ENCODE measurements at regions not wholly inside any gene's neighbourhood (a gene's known extent, or its start where the extent isn't known, plus 50 kb on each side); places are given as distances from the start of the nearest gene placed in this dataset.

DNA sequence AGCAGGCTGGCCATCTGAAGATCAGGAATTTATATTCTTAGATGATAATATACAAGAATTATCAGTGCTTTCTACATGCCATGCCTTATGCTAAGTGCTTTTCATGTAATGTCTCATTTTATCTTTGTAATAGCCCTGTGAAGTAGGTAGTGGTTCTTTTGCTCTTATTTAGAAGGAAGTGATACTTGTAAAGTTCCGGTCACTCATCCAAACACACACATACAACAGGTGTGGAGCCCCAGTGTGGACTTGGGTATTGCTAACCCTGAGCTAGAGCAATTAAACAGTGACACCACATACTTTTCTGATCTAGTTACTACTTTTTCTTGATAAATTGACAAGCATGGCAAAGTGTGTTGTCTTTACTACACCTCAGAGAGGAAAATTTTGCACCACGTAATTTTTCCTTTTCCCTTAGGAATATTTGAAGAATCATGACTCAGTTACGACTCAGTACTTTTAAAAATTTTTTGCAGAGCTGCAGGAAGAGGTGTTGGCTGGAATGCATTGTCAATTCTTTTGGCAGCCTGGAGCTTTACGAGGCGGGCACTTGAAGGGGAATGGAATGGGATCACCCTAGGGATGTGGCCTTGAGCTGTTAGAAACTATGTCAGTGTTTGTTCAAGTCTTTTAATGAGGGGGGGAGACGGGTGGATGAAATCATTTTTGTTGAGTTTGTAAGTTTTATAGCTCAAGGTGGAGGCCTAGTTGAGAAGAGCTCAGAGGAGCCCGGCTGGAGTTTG, 212.5 kb upstream of the CELF2 start:
- DNase-seq (no peak), ATAC-seq (peak; percentile 76)
- H3K27ac ChIP-seq = peak overlapping the region; percentile 44
- no peak overlapping the region for H3K4me3 ChIP-seq
- peaks cover 14% of the 10 kb centered on the region for H3K4me1 ChIP-seq
- H3K36me3 ChIP-seq = no peaks in the 10 kb centered on the region
- TF ChIP-seq, protein P1, sequence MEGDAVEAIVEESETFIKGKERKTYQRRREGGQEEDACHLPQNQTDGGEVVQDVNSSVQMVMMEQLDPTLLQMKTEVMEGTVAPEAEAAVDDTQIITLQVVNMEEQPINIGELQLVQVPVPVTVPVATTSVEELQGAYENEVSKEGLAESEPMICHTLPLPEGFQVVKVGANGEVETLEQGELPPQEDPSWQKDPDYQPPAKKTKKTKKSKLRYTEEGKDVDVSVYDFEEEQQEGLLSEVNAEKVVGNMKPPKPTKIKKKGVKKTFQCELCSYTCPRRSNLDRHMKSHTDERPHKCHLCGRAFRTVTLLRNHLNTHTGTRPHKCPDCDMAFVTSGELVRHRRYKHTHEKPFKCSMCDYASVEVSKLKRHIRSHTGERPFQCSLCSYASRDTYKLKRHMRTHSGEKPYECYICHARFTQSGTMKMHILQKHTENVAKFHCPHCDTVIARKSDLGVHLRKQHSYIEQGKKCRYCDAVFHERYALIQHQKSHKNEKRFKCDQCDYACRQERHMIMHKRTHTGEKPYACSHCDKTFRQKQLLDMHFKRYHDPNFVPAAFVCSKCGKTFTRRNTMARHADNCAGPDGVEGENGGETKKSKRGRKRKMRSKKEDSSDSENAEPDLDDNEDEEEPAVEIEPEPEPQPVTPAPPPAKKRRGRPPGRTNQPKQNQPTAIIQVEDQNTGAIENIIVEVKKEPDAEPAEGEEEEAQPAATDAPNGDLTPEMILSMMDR (IDR thresholded peaks at IDR 0.05) = no peak
- H3K9me3 ChIP-seq = no peaks in the 10 kb centered on the region
- intact Hi-C loops (cut with DNase I) = no loop called here
- H3K27me3 ChIP-seq = no peaks in the 10 kb centered on the region

DNA sequence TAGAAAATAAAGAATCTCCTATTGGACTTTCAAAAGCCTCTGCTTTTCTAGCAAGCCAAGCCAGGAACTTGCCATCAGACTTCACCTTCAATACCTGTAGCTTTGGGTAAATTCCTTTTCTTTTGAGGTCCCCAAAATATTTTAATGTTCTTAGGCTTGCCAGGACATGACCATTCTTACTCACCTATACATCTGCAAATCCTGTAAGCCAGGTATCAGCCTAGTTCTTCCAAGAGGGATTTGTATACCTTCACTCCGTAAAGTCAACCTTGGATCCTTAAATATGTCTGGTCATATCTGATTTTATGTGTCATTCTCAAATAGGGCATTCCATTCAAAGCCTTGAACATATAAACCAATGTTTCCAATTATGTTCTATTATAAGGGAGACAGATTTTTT, 210.6 kb upstream of the CELF2 start:
- ATAC-seq (no peak), DNase-seq (no peak)
- Histone ChIP-seq H3K27ac (no peak overlapping the region), H3K9me3 (no peaks in the 10 kb centered on the region), H3K4me1 (peaks cover 14% of the 10 kb centered on the region), H3K27me3 (no peaks in the 10 kb centered on the region), H3K4me3 (no peak overlapping the region), H3K36me3 (no peaks in the 10 kb centered on the region)
- intact Hi-C loops (cut with DNase I) = no loop called here
- TF ChIP-seq, protein P1 (IDR thresholded peaks at IDR 0.05) = no peak

DNA sequence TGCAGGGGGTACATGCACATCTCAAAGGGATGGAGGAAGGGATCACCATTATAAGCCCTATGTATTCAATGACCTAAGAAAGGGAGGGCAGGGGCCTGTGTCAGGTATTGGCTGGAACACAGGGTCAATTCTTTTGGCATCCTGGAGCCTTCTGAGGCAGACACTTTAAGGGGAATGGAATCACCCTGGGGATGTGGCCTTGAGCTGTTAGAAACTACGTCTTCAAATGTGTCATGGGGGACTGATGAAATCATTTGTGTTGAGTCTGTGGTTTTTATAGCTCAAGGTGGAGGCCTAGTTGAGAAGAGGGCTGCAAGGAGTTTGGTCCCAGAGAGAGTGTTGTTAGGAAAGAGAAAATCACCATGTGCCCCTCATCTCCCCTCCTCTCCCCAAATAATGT, 206.1 kb upstream of the CELF2 start:
- no peak for DNase-seq
- H3K9me3 ChIP-seq = no peaks in the 10 kb centered on the region
- H3K4me1 ChIP-seq = no peaks in the 10 kb centered on the region
- TF ChIP-seq, protein P1 (IDR thresholded peaks at IDR 0.05) = no peak
- H3K4me3 ChIP-seq = no peak overlapping the region
- no peaks in the 10 kb centered on the region for H3K27me3 ChIP-seq
- intact Hi-C loops (cut with DNase I) = no loop called here
- ATAC-seq = no peak
- H3K27ac ChIP-seq = no peak overlapping the region
- no peaks in the 10 kb centered on the region for H3K36me3 ChIP-seq

DNA sequence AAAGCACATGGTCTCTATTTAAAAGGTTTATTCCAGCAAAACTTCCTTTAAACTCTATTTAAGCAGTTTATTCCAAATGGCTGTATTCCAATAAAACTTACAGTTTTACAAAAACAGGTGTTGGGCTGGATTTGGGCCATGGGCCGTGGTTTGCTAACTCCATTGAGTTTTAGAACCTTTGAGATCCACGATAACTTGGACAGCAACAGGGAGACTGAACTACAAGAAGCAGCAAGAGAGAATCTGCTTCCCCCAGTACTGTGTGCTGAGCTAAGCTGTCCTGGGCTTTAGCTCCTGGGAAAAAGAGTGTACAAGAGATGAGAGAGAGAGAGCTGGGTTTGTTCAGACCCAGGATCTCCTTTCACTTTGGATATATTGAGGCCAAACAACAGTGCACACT, 204.0 kb upstream of the CELF2 start:
- Histone ChIP-seq H3K36me3 (no peaks in the 10 kb centered on the region), H3K4me3 (no peak overlapping the region), H3K27ac (no peak overlapping the region), H3K4me1 (no peaks in the 10 kb centered on the region), H3K27me3 (no peaks in the 10 kb centered on the region), H3K9me3 (no peaks in the 10 kb centered on the region)
- ATAC-seq (no peak), DNase-seq (no peak)
- intact Hi-C loops (cut with DNase I) = no loop called here
- TF ChIP-seq, protein P1 (IDR thresholded peaks at IDR 0.05) = no peak

DNA sequence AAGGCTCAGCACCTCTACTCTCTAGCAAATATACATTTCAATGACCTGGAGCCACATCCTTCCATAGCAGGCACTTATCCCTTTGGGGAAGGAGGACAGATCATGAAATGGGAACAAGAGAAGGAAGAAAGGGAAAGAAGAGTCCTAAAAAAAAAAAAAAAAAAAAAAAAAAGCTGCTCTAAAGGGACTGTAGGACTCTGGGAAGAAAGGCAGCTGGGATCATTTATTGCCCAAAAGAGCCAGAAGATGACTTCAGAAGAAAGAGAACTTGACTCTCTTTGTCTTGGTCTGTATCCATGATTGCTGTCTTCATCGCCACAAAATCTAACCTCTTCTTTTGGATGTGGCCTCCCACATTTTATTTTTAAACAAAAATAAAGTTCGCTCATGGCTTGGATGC, 203.6 kb upstream of the CELF2 start:
- no peak overlapping the region for H3K27ac ChIP-seq
- TF ChIP-seq, protein P1 (IDR thresholded peaks at IDR 0.05) = no peak

DNA sequence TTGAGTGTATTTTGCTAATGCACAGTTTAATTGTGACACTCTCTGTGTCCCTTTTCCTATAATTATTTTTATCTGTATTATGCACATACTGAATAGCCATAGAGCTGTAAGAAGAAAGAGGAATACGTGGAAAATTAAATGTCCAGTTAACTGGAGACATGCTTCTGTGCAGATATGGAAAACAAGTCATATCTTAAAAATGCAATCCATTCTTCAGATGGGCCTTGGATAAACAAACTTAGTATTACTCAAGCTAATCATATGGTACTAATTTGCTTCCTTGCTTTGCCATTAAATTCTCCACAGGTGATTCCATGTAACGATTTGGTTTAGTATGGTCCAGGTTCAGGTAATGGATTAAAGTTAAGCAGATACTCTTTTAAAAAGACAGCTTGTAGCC, 201.2 kb upstream of the CELF2 start:
- Histone ChIP-seq H3K27me3 (no peaks in the 10 kb centered on the region), H3K27ac (no peak overlapping the region), H3K4me1 (peaks cover 11% of the 10 kb centered on the region), H3K4me3 (no peak overlapping the region), H3K9me3 (no peaks in the 10 kb centered on the region), H3K36me3 (no peaks in the 10 kb centered on the region)
- ATAC-seq = no peak
- TF ChIP-seq, protein P1 (IDR thresholded peaks at IDR 0.05) = no peak
- intact Hi-C loops (cut with DNase I) = no loop called here
- DNase-seq = no peak

More for the DNA sequence above, 203.6 kb upstream of the CELF2 start:
- Histone ChIP-seq H3K4me3 (no peak overlapping the region), H3K36me3 (no peaks in the 10 kb centered on the region), H3K9me3 (no peaks in the 10 kb centered on the region), H3K4me1 (peaks cover 4% of the 10 kb centered on the region), H3K27me3 (no peaks in the 10 kb centered on the region)
- no peak for ATAC-seq
- intact Hi-C loops (cut with DNase I) = no loop called here
- DNase-seq = no peak
